Mammary epithelial cell (primary cell): ENCODE measurements at regions not wholly inside any gene's neighbourhood (a gene's known extent, or its start where the extent isn't known, plus 50 kb on each side); places are given as distances from the start of the nearest gene placed in this dataset.

Experiments used
- CTCF ChIP-seq, 2 donors: IDR thresholded peaks in 1 of 2; conservative IDR thresholded peaks in 1 of 2; 2 replicates each; pipeline ENCODE4 v1.5.1; 2011 to 2012; ENCODE audit warnings: inconsistent platforms in 2 of 2, low read length in 2 of 2, mild to moderate bottlenecking in 2 of 2, control low read depth in 1 of 2, low read depth in 1 of 2; ENCODE audit not compliant: insufficient read depth in 1 of 2; ENCODE audit errors: extremely low read depth in 1 of 2
- EZH2 ChIP-seq: IDR thresholded peaks from 2 replicates; pipeline ENCODE4 v1.6.1; 2012; ENCODE audit warnings: low read length, inconsistent platforms, borderline replicate concordance

DNA sequence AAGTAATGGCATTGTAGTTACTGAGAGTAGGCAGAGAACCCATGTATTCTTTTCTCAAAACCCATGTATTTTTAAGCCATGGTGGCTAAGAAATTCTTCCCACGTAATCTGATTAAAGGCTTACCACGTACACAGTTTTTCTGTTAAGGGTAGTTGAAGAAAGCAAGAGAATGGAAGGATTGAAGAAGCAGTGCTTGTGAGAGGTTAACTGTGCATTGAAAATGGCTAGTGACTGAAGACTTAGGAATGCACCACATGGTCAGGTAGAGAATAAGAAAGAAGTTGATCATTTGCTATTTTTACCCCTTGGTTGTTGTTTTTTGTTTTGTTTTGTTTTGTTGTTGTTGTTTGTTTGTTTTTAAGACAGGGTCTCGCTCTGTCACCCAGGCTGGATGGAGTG lies 178.9 kb upstream of the SNX7 start:
- no peak for TF ChIP-seq CTCF (conservative IDR thresholded peaks at IDR 0.05 in 1 of 2, IDR thresholded peaks at IDR 0.05 in 1 of 2; ENCODE audit: extremely low read depth in 1 of 2, insufficient read depth in 1 of 2, low read depth in 1 of 2, low read length in 2 of 2)
- TF ChIP-seq EZH2 = no peak
